T-cell (primary cell): ENCODE measurements at regions not wholly inside any gene's neighbourhood (a gene's known extent, or its start where the extent isn't known, plus 50 kb on each side); places are given as distances from the start of the nearest gene placed in this dataset.

Source experiments
- ATAC-seq, 4 experiments: fragments of 200-7000 bp in 3 of 4; fragments of 150-1000 bp in 1 of 4; cut with Tn5 transposase; replicated peaks in 1 of 4; 1 replicate in 3 of 4; 2 replicates in 1 of 4; pipeline ENCODE4 v1.10.0; 2021; ENCODE audit warnings: moderate library complexity in 3 of 4, mild to moderate bottlenecking in 2 of 4, moderate number of reproducible peaks in 1 of 4
- CTCF ChIA-PET, 2 donors: fragments of 300-600 bp; sonication (Branson Sonifier 250); formaldehyde crosslinking; loops; one replicate each; lab custom pipeline; 2022; ENCODE audit warnings: antibody characterized with exemption in 2 of 2; lab: Charles Lee
- POLR2A ChIA-PET, 2 donors: fragments of 300-600 bp; sonication (Branson Sonifier 250); formaldehyde crosslinking; loops; one replicate each; lab custom pipeline; 2022; ENCODE audit warnings: antibody characterized with exemption in 2 of 2; lab: Charles Lee
- DNase-seq, 35 experiments: peaks; one replicate each; pipeline versions ENCODE4 v3.0.0 to v3.0.0-alpha.2; 2013 to 2023
- H3K27ac ChIP-seq: one replicate; pipeline ENCODE4 v1.5.1; 2013; ENCODE audit warnings: low read length
- H3K27me3 ChIP-seq, 2 experiments: replicated peaks in 1 of 2; 1 replicate in 1 of 2; 2 replicates in 1 of 2; pipeline versions ENCODE4 v1.6.1 to v1.7.0; 2013; ENCODE audit warnings: low read length in 1 of 2, mixed read lengths in 1 of 2; ENCODE audit not compliant: control insufficient read depth in 2 of 2, insufficient read depth in 2 of 2; ENCODE audit errors: extremely low read depth in 1 of 2
- H3K36me3 ChIP-seq, 2 donors: 1 replicate in 1 of 2; 2 replicates in 1 of 2; pipeline versions ENCODE4 v1.6.1 to v1.7.0; 2013; ENCODE audit warnings: low read length in 1 of 2; ENCODE audit not compliant: control insufficient read depth in 2 of 2, insufficient read depth in 1 of 2; ENCODE audit errors: extremely low read depth in 1 of 2
- H3K4me1 ChIP-seq, 2 experiments: 1 replicate in 1 of 2; 2 replicates in 1 of 2; pipeline versions ENCODE4 v1.6.1 to v1.7.0; 2013; ENCODE audit warnings: low read length in 2 of 2, mixed read lengths in 1 of 2; ENCODE audit not compliant: insufficient read depth in 2 of 2, control insufficient read depth in 1 of 2; ENCODE audit errors: extremely low read depth in 1 of 2
- H3K4me3 ChIP-seq, 2 donors: 1 replicate in 1 of 2; 2 replicates in 1 of 2; pipeline versions ENCODE4 v1.5.1 to v1.7.0; 2013; ENCODE audit warnings: mild to moderate bottlenecking in 2 of 2, low read length in 1 of 2, moderate library complexity in 1 of 2; ENCODE audit not compliant: control insufficient read depth in 1 of 2; ENCODE audit errors: extremely low read depth in 1 of 2
- H3K9me3 ChIP-seq: 2 replicates; pipeline ENCODE4 v1.7.0; 2013
- H3K27ac Mint-ChIP-seq, 2 donors: one replicate each; pipeline ENCODE4 v1.8.0; 2020 to 2021; ENCODE audit warnings: mild to moderate bottlenecking in 2 of 2, mixed read lengths in 2 of 2
- H3K27me3 Mint-ChIP-seq, 2 donors: one replicate each; pipeline ENCODE4 v1.8.0; 2021 to 2022; ENCODE audit warnings: mixed read lengths in 2 of 2
- H3K36me3 Mint-ChIP-seq: one replicate; pipeline ENCODE4 v1.8.0; 2021; ENCODE audit warnings: mixed read lengths
- H3K4me1 Mint-ChIP-seq, 3 donors: one replicate each; pipeline ENCODE4 v1.8.0; 2020 to 2022; ENCODE audit warnings: mixed read lengths in 3 of 3, mild to moderate bottlenecking in 1 of 3
- H3K4me3 Mint-ChIP-seq, 3 donors: one replicate each; pipeline ENCODE4 v1.8.0; 2020 to 2022; ENCODE audit warnings: mild to moderate bottlenecking in 3 of 3, mixed read lengths in 3 of 3, moderate library complexity in 3 of 3
- H3K9me3 Mint-ChIP-seq, 3 donors: one replicate each; pipeline ENCODE4 v1.8.0; 2020 to 2022; ENCODE audit warnings: mixed read lengths in 3 of 3
- WGBS: methylation state at CpG from one replicate; pipeline ENCODE4 v1.1.5; 2013; ENCODE audit warnings: missing lambda C conversion rate; ENCODE audit not compliant: insufficient coverage; 5-methylcytosine and 5-hydroxymethylcytosine counted together

GRCh38 chr11:42555190-42555589 lies 756.6 kb upstream of the API5 start:
- CTCF ChIA-PET = no interaction called here
- Mint-ChIP-seq H3K4me1 (no peaks in the 10 kb centered on the region), H3K27ac (no peak overlapping the region), H3K27me3 (no peaks in the 10 kb centered on the region), H3K4me3 (no peak overlapping the region), H3K9me3 (peaks cover 0 to 6% (median 3%) of the 10 kb centered on the region in 3 donors), H3K36me3 (no peaks in the 10 kb centered on the region)
- POLR2A ChIA-PET = no interaction called here
- DNase-seq = no peak
- Histone ChIP-seq H3K4me1 (no peaks in the 10 kb centered on the region), H3K27me3 (no peaks in the 10 kb centered on the region), H3K9me3 (no peaks in the 10 kb centered on the region), H3K4me3 (no peak overlapping the region), H3K36me3 (no peaks in the 10 kb centered on the region), H3K27ac (no peak overlapping the region)
- no peak for ATAC-seq
- 85% methylated on average over 2 of the region's 2 CpGs for WGBS

GRCh38 chr11:42571131-42571877 lies 740.5 kb upstream of the API5 start:
- no peaks in the 10 kb centered on the region for H3K4me1 Mint-ChIP-seq
- no peaks in the 10 kb centered on the region for H3K27me3 Mint-ChIP-seq
- H3K9me3 ChIP-seq = no peaks in the 10 kb centered on the region
- DNase-seq = no peak
- no peak overlapping the region for H3K27ac ChIP-seq
- H3K9me3 Mint-ChIP-seq = peaks cover 20 to 41% (median 29%) of the 10 kb centered on the region in 3 donors
- no peaks in the 10 kb centered on the region for H3K36me3 Mint-ChIP-seq
- no peak overlapping the region for H3K4me3 Mint-ChIP-seq
- H3K36me3 ChIP-seq = no peaks in the 10 kb centered on the region
- 100% methylated on average over 1 of the region's 12 CpGs for WGBS
- H3K4me3 ChIP-seq = no peak overlapping the region
- ChIA-PET CTCF (no interaction called here), POLR2A (no interaction called here)
- H3K27ac Mint-ChIP-seq = no peak overlapping the region
- no peaks in the 10 kb centered on the region for H3K4me1 ChIP-seq
- ATAC-seq = no peak
- H3K27me3 ChIP-seq = no peaks in the 10 kb centered on the region

- H3K27me3 ChIP-seq = no peaks in the 10 kb centered on the region
- Mint-ChIP-seq H3K4me3 (no peak overlapping the region), H3K27ac (no peak overlapping the region), H3K9me3 (peaks cover 17 to 35% (median 26%) of the 10 kb centered on the region in 3 donors), H3K27me3 (no peaks in the 10 kb centered on the region), H3K4me1 (no peaks in the 10 kb centered on the region), H3K36me3 (no peaks in the 10 kb centered on the region)
- no peak overlapping the region for H3K4me3 ChIP-seq
- H3K9me3 ChIP-seq = no peaks in the 10 kb centered on the region
- no peak for DNase-seq
- no peak overlapping the region for H3K27ac ChIP-seq
- CTCF ChIA-PET = no interaction called here
- POLR2A ChIA-PET = no interaction called here
- H3K36me3 ChIP-seq = no peaks in the 10 kb centered on the region
- 0% methylated on average over 2 of the region's 5 CpGs for WGBS
- ATAC-seq = no peak
- H3K4me1 ChIP-seq = no peaks in the 10 kb centered on the region
Measured at GRCh38 chr11:42571878-42572610, 739.8 kb upstream of the API5 start.

GRCh38 chr11:42576318-42576717 lies 735.5 kb upstream of the API5 start:
- no peaks in the 10 kb centered on the region for H3K36me3 ChIP-seq
- no peak for DNase-seq
- no peaks in the 10 kb centered on the region for H3K4me1 ChIP-seq
- no peaks in the 10 kb centered on the region for H3K9me3 ChIP-seq
- no peak overlapping the region for H3K27ac ChIP-seq
- POLR2A ChIA-PET = no interaction called here
- Mint-ChIP-seq H3K4me3 (no peak overlapping the region), H3K27me3 (no peaks in the 10 kb centered on the region), H3K4me1 (no peaks in the 10 kb centered on the region), H3K27ac (no peak overlapping the region), H3K9me3 (peaks cover 7 to 35% (median 17%) of the 10 kb centered on the region in 3 donors), H3K36me3 (no peaks in the 10 kb centered on the region)
- 0% methylated on average over 1 of the region's 3 CpGs for WGBS
- no peaks in the 10 kb centered on the region for H3K27me3 ChIP-seq
- CTCF ChIA-PET = no interaction called here
- ATAC-seq = no peak
- no peak overlapping the region for H3K4me3 ChIP-seq

- no peaks in the 10 kb centered on the region for H3K4me1 Mint-ChIP-seq
- H3K27me3 ChIP-seq = no peaks in the 10 kb centered on the region
- H3K4me3 ChIP-seq = no peak overlapping the region
- H3K27ac ChIP-seq = no peak overlapping the region
- CTCF ChIA-PET = no interaction called here
- no peaks in the 10 kb centered on the region for H3K36me3 Mint-ChIP-seq
- POLR2A ChIA-PET = no interaction called here
- no peaks in the 10 kb centered on the region for H3K9me3 ChIP-seq
- no CpG with 5 or more reads among the region's 2 CpGs for WGBS
- H3K27me3 Mint-ChIP-seq = no peaks in the 10 kb centered on the region
- no peak overlapping the region for H3K4me3 Mint-ChIP-seq
- ATAC-seq (no peak), DNase-seq (no peak)
- H3K36me3 ChIP-seq = no peaks in the 10 kb centered on the region
- peaks cover 11 to 13% (median 12%) of the 10 kb centered on the region in 3 donors for H3K9me3 Mint-ChIP-seq
- no peak overlapping the region for H3K27ac Mint-ChIP-seq
- H3K4me1 ChIP-seq = no peaks in the 10 kb centered on the region
Measured at GRCh38 chr11:42589286-42589685, 722.5 kb upstream of the API5 start.

GRCh38 chr11:42591841-42592240 lies 720.0 kb upstream of the API5 start:
- CTCF ChIA-PET = no interaction called here
- no peak for ATAC-seq

More at GRCh38 chr11:42591841-42592240, 720.0 kb upstream of the API5 start:
- Mint-ChIP-seq H3K4me1 (no peaks in the 10 kb centered on the region), H3K9me3 (peaks cover 7 to 14% (median 9%) of the 10 kb centered on the region in 3 donors), H3K27me3 (no peaks in the 10 kb centered on the region), H3K27ac (no peak overlapping the region), H3K4me3 (no peak overlapping the region), H3K36me3 (no peaks in the 10 kb centered on the region)
- DNase-seq = no peak
- H3K27me3 ChIP-seq = no peaks in the 10 kb centered on the region
- H3K9me3 ChIP-seq = no peaks in the 10 kb centered on the region
- no peak overlapping the region for H3K27ac ChIP-seq
- no peaks in the 10 kb centered on the region for H3K4me1 ChIP-seq
- H3K36me3 ChIP-seq = no peaks in the 10 kb centered on the region
- no CpG with 5 or more reads among the region's 2 CpGs for WGBS
- H3K4me3 ChIP-seq = no peak overlapping the region
- POLR2A ChIA-PET = no interaction called here
